PC-3 (cell line): ENCODE measurements at regions not wholly inside any gene's neighbourhood (a gene's known extent, or its start where the extent isn't known, plus 50 kb on each side); places are given as distances from the start of the nearest gene placed in this dataset.

Experiments used
- EZH2 ChIP-seq: fragments of 300-600 bp; sonication (generic); IDR thresholded peaks from one replicate; pipeline ENCODE4 v1.6.1; 2017; ENCODE audit warnings: antibody characterized with exemption, mild to moderate bottlenecking, low read length; ENCODE audit not compliant: unreplicated experiment
- EZH2phosphoT487 ChIP-seq: fragments of 300-600 bp; sonication (generic); IDR thresholded peaks from 2 replicates; pipeline ENCODE4 v1.6.1; 2018; ENCODE audit warnings: mild to moderate bottlenecking, antibody characterized with exemption, low read length, borderline replicate concordance
- TF ChIP-seq, protein P1 (sequence below): fragments of 300-600 bp; sonication (generic); conservative IDR thresholded peaks from 2 replicates; pipeline ENCODE4 v1.5.1; 2017; ENCODE audit warnings: antibody characterized with exemption, low read depth, mild to moderate bottlenecking, low read length

GRCh38 chr5:63500242-63500641, 462.0 kb downstream of the HTR1A start:
- TF ChIP-seq, protein P1, sequence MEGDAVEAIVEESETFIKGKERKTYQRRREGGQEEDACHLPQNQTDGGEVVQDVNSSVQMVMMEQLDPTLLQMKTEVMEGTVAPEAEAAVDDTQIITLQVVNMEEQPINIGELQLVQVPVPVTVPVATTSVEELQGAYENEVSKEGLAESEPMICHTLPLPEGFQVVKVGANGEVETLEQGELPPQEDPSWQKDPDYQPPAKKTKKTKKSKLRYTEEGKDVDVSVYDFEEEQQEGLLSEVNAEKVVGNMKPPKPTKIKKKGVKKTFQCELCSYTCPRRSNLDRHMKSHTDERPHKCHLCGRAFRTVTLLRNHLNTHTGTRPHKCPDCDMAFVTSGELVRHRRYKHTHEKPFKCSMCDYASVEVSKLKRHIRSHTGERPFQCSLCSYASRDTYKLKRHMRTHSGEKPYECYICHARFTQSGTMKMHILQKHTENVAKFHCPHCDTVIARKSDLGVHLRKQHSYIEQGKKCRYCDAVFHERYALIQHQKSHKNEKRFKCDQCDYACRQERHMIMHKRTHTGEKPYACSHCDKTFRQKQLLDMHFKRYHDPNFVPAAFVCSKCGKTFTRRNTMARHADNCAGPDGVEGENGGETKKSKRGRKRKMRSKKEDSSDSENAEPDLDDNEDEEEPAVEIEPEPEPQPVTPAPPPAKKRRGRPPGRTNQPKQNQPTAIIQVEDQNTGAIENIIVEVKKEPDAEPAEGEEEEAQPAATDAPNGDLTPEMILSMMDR = no peak
- no peak for TF ChIP-seq EZH2phosphoT487
- no peak for TF ChIP-seq EZH2
